Gastroesophageal sphincter (tissue), 3 donors: ENCODE measurements at regions not wholly inside any gene's neighbourhood (a gene's known extent, or its start where the extent isn't known, plus 50 kb on each side); places are given as distances from the start of the nearest gene placed in this dataset.

Source experiments
- CTCF ChIP-seq, 4 experiments: fragments of 200-600 bp in 2 of 4; fragments of 450-650 bp in 2 of 4; sonication (generic) in 1 of 4; IDR thresholded peaks; one replicate each; pipeline ENCODE4 v1.5.1; 2017 to 2019; ENCODE audit warnings: antibody characterized with exemption in 4 of 4, mild to moderate bottlenecking in 2 of 4, moderate library complexity in 2 of 4
- POLR2AphosphoS5 ChIP-seq: sonication (generic); formaldehyde crosslinking; IDR thresholded peaks from one replicate; pipeline ENCODE4 v1.6.1; 2017; ENCODE audit warnings: antibody characterized with exemption

GRCh38 chr10:108385963-108386362 lies 1221.5 kb upstream of the SORCS1 start:
- no peak for TF ChIP-seq CTCF (IDR thresholded peaks at IDR 0.05)
- no peak for TF ChIP-seq POLR2AphosphoS5
